Epithelial cell of proximal tubule (primary cell): ENCODE measurements at regions not wholly inside any gene's neighbourhood (a gene's known extent, or its start where the extent isn't known, plus 50 kb on each side); places are given as distances from the start of the nearest gene placed in this dataset.

Experiments used
- DNase-seq: peaks from one replicate; pipeline ENCODE4 v3.0.0-alpha.2; 2011; ENCODE audit warnings: low read depth
- H3K4me3 ChIP-seq: 2 replicates; pipeline ENCODE4 v1.5.1; 2011; ENCODE audit warnings: low read depth, mild to moderate bottlenecking, low read length
- TF ChIP-seq, protein P1 (sequence below): conservative IDR thresholded peaks from 2 replicates; pipeline ENCODE4 v1.5.1; 2012; ENCODE audit warnings: low read depth, mild to moderate bottlenecking, low read length

- TF ChIP-seq, protein P1, sequence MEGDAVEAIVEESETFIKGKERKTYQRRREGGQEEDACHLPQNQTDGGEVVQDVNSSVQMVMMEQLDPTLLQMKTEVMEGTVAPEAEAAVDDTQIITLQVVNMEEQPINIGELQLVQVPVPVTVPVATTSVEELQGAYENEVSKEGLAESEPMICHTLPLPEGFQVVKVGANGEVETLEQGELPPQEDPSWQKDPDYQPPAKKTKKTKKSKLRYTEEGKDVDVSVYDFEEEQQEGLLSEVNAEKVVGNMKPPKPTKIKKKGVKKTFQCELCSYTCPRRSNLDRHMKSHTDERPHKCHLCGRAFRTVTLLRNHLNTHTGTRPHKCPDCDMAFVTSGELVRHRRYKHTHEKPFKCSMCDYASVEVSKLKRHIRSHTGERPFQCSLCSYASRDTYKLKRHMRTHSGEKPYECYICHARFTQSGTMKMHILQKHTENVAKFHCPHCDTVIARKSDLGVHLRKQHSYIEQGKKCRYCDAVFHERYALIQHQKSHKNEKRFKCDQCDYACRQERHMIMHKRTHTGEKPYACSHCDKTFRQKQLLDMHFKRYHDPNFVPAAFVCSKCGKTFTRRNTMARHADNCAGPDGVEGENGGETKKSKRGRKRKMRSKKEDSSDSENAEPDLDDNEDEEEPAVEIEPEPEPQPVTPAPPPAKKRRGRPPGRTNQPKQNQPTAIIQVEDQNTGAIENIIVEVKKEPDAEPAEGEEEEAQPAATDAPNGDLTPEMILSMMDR = no peak
- no peak for DNase-seq
- no peak overlapping the region for H3K4me3 ChIP-seq
Measured at GRCh38 chr1:68358439-68358838, 91.3 kb downstream of the RPE65 start.

GRCh38 chr1:68355614-68356013, 94.1 kb downstream of the RPE65 start:
- TF ChIP-seq, protein P1 = no peak
- no peak for DNase-seq
- H3K4me3 ChIP-seq = no peak overlapping the region

GRCh38 chr1:68352202-68352601, 97.6 kb downstream of the RPE65 start:
- TF ChIP-seq, protein P1 = no peak
- no peak for DNase-seq
- H3K4me3 ChIP-seq = no peak overlapping the region

DNA sequence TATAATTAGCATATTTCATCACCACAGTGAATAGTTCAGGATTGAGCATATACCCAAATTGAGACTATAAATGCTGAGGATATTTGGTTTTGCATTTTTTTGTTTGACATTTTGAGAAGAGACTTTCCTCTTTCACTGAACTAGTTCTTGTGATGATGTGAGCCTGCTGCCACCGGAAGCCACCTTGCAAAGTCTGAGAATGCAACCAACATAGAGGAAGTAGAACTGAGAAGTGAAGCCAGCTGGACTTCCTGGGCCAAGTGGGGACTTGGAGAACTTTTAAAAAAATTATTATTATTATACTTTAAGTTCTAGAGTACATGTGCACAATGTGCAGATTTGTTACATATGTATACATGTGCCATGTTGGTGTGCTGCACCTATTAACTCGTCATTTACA, 102.3 kb downstream of the RPE65 start:
- no peak overlapping the region for H3K4me3 ChIP-seq
- TF ChIP-seq, protein P1 = no peak
- DNase-seq = no peak

GRCh38 chr1:68346188-68346808, 103.5 kb downstream of the RPE65 start:
- TF ChIP-seq, protein P1 = peak; percentile 61
- H3K4me3 ChIP-seq = no peak overlapping the region
- DNase-seq = no peak

- no peak for DNase-seq
- TF ChIP-seq, protein P1 = no peak
- no peak overlapping the region for H3K4me3 ChIP-seq
Measured at GRCh38 chr1:68344208-68344607, 105.5 kb downstream of the RPE65 start.

DNA sequence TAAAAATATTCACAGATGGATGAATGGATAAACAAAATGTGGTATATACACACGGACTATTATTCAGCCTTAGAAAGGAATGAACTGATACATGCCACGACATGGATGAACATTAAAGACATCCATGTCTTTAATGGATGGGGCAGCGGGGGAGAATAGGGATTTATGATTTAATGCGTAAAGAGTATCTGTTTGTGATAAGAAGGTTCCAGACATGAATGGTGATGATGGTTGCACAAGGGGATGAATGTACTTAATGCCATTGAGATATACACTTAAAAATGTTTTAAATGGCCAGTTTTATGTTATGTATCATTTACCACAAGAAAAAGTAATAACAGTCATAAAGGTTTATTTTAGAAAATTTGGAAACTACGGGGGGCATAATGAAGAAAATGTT, 108.6 kb upstream of the WLS start:
- TF ChIP-seq, protein P1 = no peak
- no peak for DNase-seq

More for the DNA sequence above, 108.6 kb upstream of the WLS start:
- H3K4me3 ChIP-seq = no peak overlapping the region
